ENCODE measurements at regions not wholly inside any gene's neighbourhood (a gene's known extent, or its start where the extent isn't known, plus 50 kb on each side); places are given as distances from the start of the nearest gene placed in this dataset.

DNA sequence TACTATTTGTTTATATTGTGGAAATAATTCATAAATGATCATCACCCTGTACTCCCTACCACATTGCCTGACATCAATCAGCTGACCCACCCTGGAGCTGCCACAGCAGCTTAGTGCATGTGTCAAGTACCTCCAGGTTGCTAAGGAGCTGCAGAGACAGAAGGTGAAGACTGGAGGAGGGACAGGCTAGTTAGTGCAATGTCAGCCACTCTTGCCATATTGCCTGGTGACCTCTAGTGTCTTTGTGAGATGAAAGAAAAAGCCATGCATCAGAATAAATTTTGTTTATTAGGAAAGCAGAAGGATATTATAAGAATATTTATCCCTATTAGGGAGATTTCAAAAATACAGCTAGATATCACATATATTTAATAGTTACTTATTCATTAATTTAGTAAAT is 243.9 kb upstream of the FAT4 start:
- H3K4me3 ChIP-seq (ENCODE audit: low read depth, low read length) = no peak overlapping the region
- POLR2A ChIA-PET = no interaction called here
- TF ChIP-seq, protein P1, sequence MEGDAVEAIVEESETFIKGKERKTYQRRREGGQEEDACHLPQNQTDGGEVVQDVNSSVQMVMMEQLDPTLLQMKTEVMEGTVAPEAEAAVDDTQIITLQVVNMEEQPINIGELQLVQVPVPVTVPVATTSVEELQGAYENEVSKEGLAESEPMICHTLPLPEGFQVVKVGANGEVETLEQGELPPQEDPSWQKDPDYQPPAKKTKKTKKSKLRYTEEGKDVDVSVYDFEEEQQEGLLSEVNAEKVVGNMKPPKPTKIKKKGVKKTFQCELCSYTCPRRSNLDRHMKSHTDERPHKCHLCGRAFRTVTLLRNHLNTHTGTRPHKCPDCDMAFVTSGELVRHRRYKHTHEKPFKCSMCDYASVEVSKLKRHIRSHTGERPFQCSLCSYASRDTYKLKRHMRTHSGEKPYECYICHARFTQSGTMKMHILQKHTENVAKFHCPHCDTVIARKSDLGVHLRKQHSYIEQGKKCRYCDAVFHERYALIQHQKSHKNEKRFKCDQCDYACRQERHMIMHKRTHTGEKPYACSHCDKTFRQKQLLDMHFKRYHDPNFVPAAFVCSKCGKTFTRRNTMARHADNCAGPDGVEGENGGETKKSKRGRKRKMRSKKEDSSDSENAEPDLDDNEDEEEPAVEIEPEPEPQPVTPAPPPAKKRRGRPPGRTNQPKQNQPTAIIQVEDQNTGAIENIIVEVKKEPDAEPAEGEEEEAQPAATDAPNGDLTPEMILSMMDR (IDR thresholded peaks at IDR 0.05; ENCODE audit: insufficient read depth, low read length, missing control alignments) = no peak
- CTCF ChIA-PET = no interaction called here
- no peak for DNase-seq (ENCODE audit: low read depth, low spot score)

DNA sequence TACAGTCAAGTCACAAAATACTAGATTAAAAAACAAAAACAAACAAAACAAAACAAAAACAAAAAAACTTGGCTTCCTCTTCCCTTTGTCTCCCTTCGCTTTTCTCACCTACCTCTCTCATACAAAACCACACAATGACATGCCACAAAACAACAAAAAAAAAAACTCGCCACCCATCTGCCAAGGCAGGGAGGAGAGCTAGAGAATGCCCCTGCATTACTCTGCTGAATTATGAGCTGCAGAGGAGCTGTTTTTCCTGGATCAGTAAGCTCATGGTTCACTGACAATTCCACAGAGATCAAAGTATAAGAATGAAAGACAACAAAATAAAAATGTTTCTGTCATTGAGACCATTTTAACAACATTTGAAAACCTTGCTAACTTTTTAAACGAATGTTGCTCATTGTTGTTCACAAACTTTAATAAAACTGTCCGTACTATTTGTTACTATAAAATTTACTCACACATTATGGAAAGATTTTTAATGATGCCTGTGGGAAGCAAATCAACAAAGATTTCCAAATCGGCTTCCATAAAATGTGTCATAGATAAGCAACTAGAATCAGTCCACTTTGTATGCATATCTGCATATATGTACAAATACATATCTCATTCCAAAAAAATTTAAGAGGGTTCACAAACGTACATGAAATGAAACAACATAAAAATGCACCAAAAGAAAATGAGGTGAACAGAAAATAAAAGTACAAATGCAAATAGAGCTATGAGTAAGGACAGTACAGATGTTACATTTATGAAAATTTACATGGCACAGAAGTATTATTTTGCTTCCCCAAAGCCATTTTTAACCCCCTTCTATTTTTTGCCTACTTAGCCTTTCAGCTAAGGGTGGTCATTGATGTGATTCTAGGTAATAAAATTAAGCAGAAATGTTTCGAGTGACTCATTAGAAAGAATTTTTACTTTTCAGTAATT is 252.4 kb upstream of the FAT4 start:
- no peak for DNase-seq (ENCODE audit: low read depth, low spot score)
- ChIA-PET POLR2A (no interaction called here), CTCF (no interaction called here)
- TF ChIP-seq, protein P1 (IDR thresholded peaks at IDR 0.05; ENCODE audit: insufficient read depth, low read length, missing control alignments) = no peak
- no peak overlapping the region for H3K4me3 ChIP-seq (ENCODE audit: low read depth, low read length)

DNA sequence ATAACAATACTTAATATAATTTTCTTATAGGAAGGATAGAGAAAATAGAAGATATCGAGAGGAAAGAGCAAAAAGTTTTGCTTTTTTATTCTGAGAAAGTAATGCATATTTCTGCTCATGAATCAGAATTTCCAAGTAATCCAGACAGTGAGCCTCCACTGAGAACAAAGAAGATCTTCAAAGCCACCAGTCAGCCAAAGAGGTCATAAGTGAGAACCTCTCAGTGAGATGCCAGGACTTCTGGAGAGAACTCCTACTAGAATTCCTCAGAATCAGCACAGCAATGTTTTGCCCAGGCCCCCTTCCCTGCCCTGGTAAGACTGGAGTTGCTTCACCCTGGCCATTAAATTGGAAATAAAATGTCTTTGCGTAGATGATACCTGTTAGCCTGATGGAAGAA is 254.4 kb upstream of the FAT4 start:
- ChIA-PET CTCF (no interaction called here), POLR2A (no interaction called here)
- TF ChIP-seq, protein P1 (IDR thresholded peaks at IDR 0.05; ENCODE audit: insufficient read depth, low read length, missing control alignments) = no peak

DNA sequence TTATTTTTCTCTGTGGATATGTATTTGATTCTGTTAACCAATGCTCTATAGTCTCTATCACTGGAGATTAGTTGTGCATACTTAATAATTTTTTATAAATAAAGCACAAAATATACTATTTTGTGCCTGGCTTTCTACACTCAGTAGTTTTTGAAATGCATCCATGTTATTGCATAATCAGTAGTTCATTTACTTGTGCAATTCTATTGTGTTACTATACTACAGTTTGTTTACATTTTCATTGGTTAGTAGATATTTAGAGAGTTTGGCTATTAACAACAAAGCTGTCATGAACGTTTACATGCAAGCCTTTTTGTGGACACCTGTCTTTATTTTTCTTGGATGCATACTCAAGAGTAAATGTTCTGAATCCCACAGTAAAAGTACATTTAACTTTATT is 265.0 kb upstream of the FAT4 start:
- no peak overlapping the region for H3K4me3 ChIP-seq (ENCODE audit: low read depth, low read length)
- TF ChIP-seq, protein P1 (IDR thresholded peaks at IDR 0.05; ENCODE audit: insufficient read depth, low read length, missing control alignments) = no peak
- ChIA-PET POLR2A (no interaction called here), CTCF (no interaction called here)
- DNase-seq (ENCODE audit: low read depth, low spot score) = no peak

More for the DNA sequence above, 254.4 kb upstream of the FAT4 start:
- DNase-seq (ENCODE audit: low read depth, low spot score) = no peak
- H3K4me3 ChIP-seq (ENCODE audit: low read depth, low read length) = no peak overlapping the region

DNA sequence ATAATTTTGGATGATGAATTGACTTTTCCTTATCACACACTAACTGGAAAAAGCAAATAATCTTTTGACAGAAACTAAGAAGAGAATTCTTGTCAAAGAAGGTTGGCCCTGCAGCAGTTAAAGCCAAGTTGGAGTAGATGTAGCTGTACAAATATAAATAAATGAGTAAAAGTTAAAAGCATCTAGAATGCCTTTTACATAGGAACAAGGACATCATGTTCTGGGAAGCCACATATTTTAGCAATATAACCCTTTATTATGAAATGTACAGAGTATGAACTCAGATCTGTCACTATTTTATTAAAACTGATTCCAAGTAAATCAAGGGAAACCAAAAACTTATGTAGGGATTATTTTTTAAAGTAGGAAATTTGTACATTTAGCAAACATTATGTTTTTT is 269.4 kb upstream of the FAT4 start:
- H3K4me3 ChIP-seq (ENCODE audit: low read depth, low read length) = no peak overlapping the region
- no peak for DNase-seq (ENCODE audit: low read depth, low spot score)
- ChIA-PET CTCF (no interaction called here), POLR2A (no interaction called here)
- TF ChIP-seq, protein P1 (IDR thresholded peaks at IDR 0.05; ENCODE audit: insufficient read depth, low read length, missing control alignments) = no peak

DNA sequence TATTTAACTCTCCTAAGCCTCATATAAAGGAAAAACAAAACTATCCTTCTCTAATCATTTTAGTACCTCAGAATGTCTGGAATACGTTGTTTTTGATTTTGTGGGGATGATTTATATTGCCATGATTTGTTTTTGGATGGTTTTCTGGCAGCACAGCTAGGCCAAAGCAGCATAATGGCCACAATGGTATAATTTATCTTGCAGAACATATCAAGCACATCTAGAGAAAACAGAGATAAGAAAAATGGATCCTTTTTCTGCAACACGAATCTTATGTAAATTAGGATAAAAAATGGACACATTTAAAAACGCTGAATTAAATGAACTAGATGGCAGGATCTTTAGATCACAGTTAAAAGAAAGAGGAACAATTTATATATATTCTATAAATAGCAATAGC is 269.9 kb upstream of the FAT4 start:
- TF ChIP-seq, protein P1 (IDR thresholded peaks at IDR 0.05; ENCODE audit: insufficient read depth, low read length, missing control alignments) = no peak
- CTCF ChIA-PET = no interaction called here
- POLR2A ChIA-PET = no interaction called here
- H3K4me3 ChIP-seq (ENCODE audit: low read depth, low read length) = no peak overlapping the region
- DNase-seq (ENCODE audit: low read depth, low spot score) = no peak
